HG03135 (cell line): ENCODE measurements at regions not wholly inside any gene's neighbourhood (a gene's known extent, or its start where the extent isn't known, plus 50 kb on each side); places are given as distances from the start of the nearest gene placed in this dataset.
"Not testable (repeated sequence)": the region's sequence is repeated elsewhere in the genome, so short reads cannot be mapped to it uniquely, and the experiment has no call there.

ENCODE experiments used
- ATAC-seq: cut with Tn5 transposase; IDR thresholded peaks from one replicate; pipeline ENCODE4 v1.9.1; 2021; ENCODE audit warnings: mild to moderate bottlenecking, moderate library complexity; ENCODE audit not compliant: unreplicated experiment

GRCh38 chr2:81078631-81079030 lies 774.1 kb upstream of the LRRTM1 start:
- ATAC-seq = no peak

- no peak for ATAC-seq
Observed at GRCh38 chr2:81078102-81078501, 773.5 kb upstream of the LRRTM1 start.

- ATAC-seq = no peak
Observed at GRCh38 chr2:81077396-81077795, 772.8 kb upstream of the LRRTM1 start.

- ATAC-seq = no peak
Observed at GRCh38 chr2:81073412-81073811, 768.9 kb upstream of the LRRTM1 start.

- ATAC-seq = no peak
Observed at GRCh38 chr2:81068144-81068543, 763.6 kb upstream of the LRRTM1 start.

GRCh38 chr2:81061016-81061415 lies 756.5 kb upstream of the LRRTM1 start:
- no peak for ATAC-seq

GRCh38 chr2:81050580-81051095 lies 746.1 kb upstream of the LRRTM1 start:
- ATAC-seq = no peak

- ATAC-seq = no peak
Observed at GRCh38 chr2:81043681-81044080, 739.1 kb upstream of the LRRTM1 start.

GRCh38 chr2:81007104-81007503 lies 702.6 kb upstream of the LRRTM1 start:
- no peak for ATAC-seq

GRCh38 chr2:81002906-81003305 lies 698.4 kb upstream of the LRRTM1 start:
- ATAC-seq = no peak

GRCh38 chr2:80987466-80987865 lies 682.9 kb upstream of the LRRTM1 start:
- ATAC-seq = no peak

- ATAC-seq = no peak
Observed at GRCh38 chr2:80969900-80970299, 665.3 kb upstream of the LRRTM1 start.

- no peak for ATAC-seq
Observed at GRCh38 chr2:80968450-80968849, 663.9 kb upstream of the LRRTM1 start.

- ATAC-seq = no peak
Observed at GRCh38 chr2:80947601-80948130, 643.1 kb upstream of the LRRTM1 start.

GRCh38 chr2:80943487-80943886 lies 638.9 kb upstream of the LRRTM1 start:
- no peak for ATAC-seq

- no peak for ATAC-seq
Observed at GRCh38 chr2:80942766-80943165, 638.2 kb upstream of the LRRTM1 start.

GRCh38 chr2:80938463-80938862 lies 633.9 kb upstream of the LRRTM1 start:
- ATAC-seq = no peak

- ATAC-seq = not testable (repeated sequence)
Observed at GRCh38 chr2:80931820-80932219, 627.3 kb upstream of the LRRTM1 start.

GRCh38 chr2:80930777-80931176 lies 626.2 kb upstream of the LRRTM1 start:
- no peak for ATAC-seq

- ATAC-seq = no peak
Observed at GRCh38 chr2:80926168-80926567, 621.6 kb upstream of the LRRTM1 start.

GRCh38 chr2:80896576-80896975 lies 592.0 kb upstream of the LRRTM1 start:
- ATAC-seq = no peak

GRCh38 chr2:80894486-80894885 lies 589.9 kb upstream of the LRRTM1 start:
- no peak for ATAC-seq

- no peak for ATAC-seq
Observed at GRCh38 chr2:80893711-80894110, 589.2 kb upstream of the LRRTM1 start.
